ENCODE measurements at regions not wholly inside any gene's neighbourhood (a gene's known extent, or its start where the extent isn't known, plus 50 kb on each side); places are given as distances from the start of the nearest gene placed in this dataset.
A peak's percentile ranks its signal among the peaks of the same experiment; 100 is the strongest.

DNA sequence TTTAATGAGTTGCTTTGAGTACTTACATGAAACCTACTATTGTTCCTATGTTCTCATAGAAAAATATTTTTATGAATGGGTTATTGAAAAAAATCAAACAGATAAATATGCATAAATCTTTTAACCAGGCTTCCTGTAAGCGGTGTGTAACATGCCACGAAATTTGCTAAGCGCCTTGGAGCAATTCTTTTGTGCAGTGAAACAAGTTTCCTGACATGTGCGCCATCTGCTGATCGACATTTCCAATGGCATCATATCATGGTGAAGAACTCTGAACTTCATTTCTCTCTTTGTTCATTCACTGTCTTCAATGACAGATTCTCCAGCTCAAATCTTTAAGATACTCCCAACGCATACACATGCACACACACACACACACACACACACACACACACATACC, 145.6 kb upstream of the NAV3 start:
- peak; percentile 89 for DNase-seq
- Histone ChIP-seq H3K36me3 (ENCODE audit: control insufficient read depth, insufficient read depth, low read length) (no peaks in the 10 kb centered on the region), H3K27ac (ENCODE audit: low read length) (no peak overlapping the region), H3K9me3 (replicated peaks; ENCODE audit: control insufficient read depth, low read depth, low read length) (no peaks in the 10 kb centered on the region), H3K4me1 (ENCODE audit: control insufficient read depth, insufficient read depth, low read length) (no peaks in the 10 kb centered on the region), H3K27me3 (ENCODE audit: control insufficient read depth, insufficient read depth, low read length) (no peaks in the 10 kb centered on the region), H3K4me3 (ENCODE audit: low read length) (no peak overlapping the region)
- WGBS (ENCODE audit: insufficient coverage): 5% methylated on average over 6 of the region's 6 CpGs

- no peak for DNase-seq
- no peak overlapping the region for H3K27ac ChIP-seq (ENCODE audit: low read length)
- H3K9me3 ChIP-seq (replicated peaks; ENCODE audit: control insufficient read depth, low read depth, low read length): no peaks in the 10 kb centered on the region
- no peaks in the 10 kb centered on the region for H3K27me3 ChIP-seq (ENCODE audit: control insufficient read depth, insufficient read depth, low read length)
- H3K4me1 ChIP-seq (ENCODE audit: control insufficient read depth, insufficient read depth, low read length): no peaks in the 10 kb centered on the region
- H3K4me3 ChIP-seq (ENCODE audit: low read length): no peak overlapping the region
- H3K36me3 ChIP-seq (ENCODE audit: control insufficient read depth, insufficient read depth, low read length): no peaks in the 10 kb centered on the region
These were observed 148.2 kb upstream of the NAV3 start for GRCh38 chr12:77682488-77682887.

- Histone ChIP-seq H3K9me3 (replicated peaks; ENCODE audit: control insufficient read depth, low read depth, low read length) (no peaks in the 10 kb centered on the region), H3K27me3 (ENCODE audit: control insufficient read depth, insufficient read depth, low read length) (no peaks in the 10 kb centered on the region), H3K27ac (ENCODE audit: low read length) (no peak overlapping the region), H3K36me3 (ENCODE audit: control insufficient read depth, insufficient read depth, low read length) (no peaks in the 10 kb centered on the region), H3K4me3 (ENCODE audit: low read length) (no peak overlapping the region), H3K4me1 (ENCODE audit: control insufficient read depth, insufficient read depth, low read length) (no peaks in the 10 kb centered on the region)
- 100% methylated on average over 1 of the region's 2 CpGs for WGBS (ENCODE audit: insufficient coverage)
- DNase-seq: no peak
These were observed 149.0 kb upstream of the NAV3 start for GRCh38 chr12:77681726-77682125.

- WGBS (ENCODE audit: insufficient coverage): 96% methylated on average over 8 of the region's 8 CpGs
- Histone ChIP-seq H3K36me3 (ENCODE audit: control insufficient read depth, insufficient read depth, low read length) (no peaks in the 10 kb centered on the region), H3K27ac (ENCODE audit: low read length) (no peak overlapping the region), H3K27me3 (ENCODE audit: control insufficient read depth, insufficient read depth, low read length) (no peaks in the 10 kb centered on the region), H3K4me3 (ENCODE audit: low read length) (no peak overlapping the region), H3K9me3 (replicated peaks; ENCODE audit: control insufficient read depth, low read depth, low read length) (no peaks in the 10 kb centered on the region), H3K4me1 (ENCODE audit: control insufficient read depth, insufficient read depth, low read length) (no peaks in the 10 kb centered on the region)
- DNase-seq: no peak
These were observed 151.0 kb upstream of the NAV3 start for GRCh38 chr12:77679686-77680085.

DNA sequence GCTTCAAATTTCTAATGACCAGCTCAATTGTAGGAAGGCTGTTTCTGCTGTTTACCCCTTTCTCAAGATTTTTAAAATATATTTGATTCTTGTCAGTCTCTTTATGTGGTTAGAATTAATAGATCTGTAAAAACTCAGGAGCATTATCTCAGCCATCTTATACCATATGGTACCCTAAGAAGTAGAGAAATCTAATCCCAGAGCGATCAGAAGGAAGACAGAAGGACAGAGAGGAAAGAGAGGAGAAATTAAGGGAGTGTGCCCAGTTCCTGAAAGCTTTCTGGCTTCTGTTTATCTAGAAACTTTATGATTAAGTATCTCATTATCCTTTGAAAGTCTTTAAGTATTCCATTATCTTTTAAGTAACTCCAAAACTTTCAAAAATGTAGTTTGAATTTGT, 152.1 kb upstream of the NAV3 start:
- no peaks in the 10 kb centered on the region for H3K4me1 ChIP-seq (ENCODE audit: control insufficient read depth, insufficient read depth, low read length)
- H3K27me3 ChIP-seq (ENCODE audit: control insufficient read depth, insufficient read depth, low read length): no peaks in the 10 kb centered on the region
- no peak overlapping the region for H3K4me3 ChIP-seq (ENCODE audit: low read length)
- WGBS (ENCODE audit: insufficient coverage): no CpG with 5 or more reads among the region's 1 CpG
- H3K9me3 ChIP-seq (replicated peaks; ENCODE audit: control insufficient read depth, low read depth, low read length): no peaks in the 10 kb centered on the region
- no peak overlapping the region for H3K27ac ChIP-seq (ENCODE audit: low read length)
- no peaks in the 10 kb centered on the region for H3K36me3 ChIP-seq (ENCODE audit: control insufficient read depth, insufficient read depth, low read length)
- DNase-seq: no peak

- Histone ChIP-seq H3K27ac (ENCODE audit: low read length) (no peak overlapping the region), H3K9me3 (replicated peaks; ENCODE audit: control insufficient read depth, low read depth, low read length) (no peaks in the 10 kb centered on the region), H3K4me1 (ENCODE audit: control insufficient read depth, insufficient read depth, low read length) (no peaks in the 10 kb centered on the region), H3K27me3 (ENCODE audit: control insufficient read depth, insufficient read depth, low read length) (no peaks in the 10 kb centered on the region), H3K4me3 (ENCODE audit: low read length) (no peak overlapping the region), H3K36me3 (ENCODE audit: control insufficient read depth, insufficient read depth, low read length) (no peaks in the 10 kb centered on the region)
- WGBS (ENCODE audit: insufficient coverage): 89% methylated on average over 4 of the region's 6 CpGs
- no peak for DNase-seq
These were observed 163.6 kb upstream of the NAV3 start for GRCh38 chr12:77667101-77667500.

- Histone ChIP-seq H3K27me3 (ENCODE audit: control insufficient read depth, insufficient read depth, low read length) (no peaks in the 10 kb centered on the region), H3K36me3 (ENCODE audit: control insufficient read depth, insufficient read depth, low read length) (no peaks in the 10 kb centered on the region), H3K4me1 (ENCODE audit: control insufficient read depth, insufficient read depth, low read length) (no peaks in the 10 kb centered on the region), H3K27ac (ENCODE audit: low read length) (no peak overlapping the region), H3K4me3 (ENCODE audit: low read length) (no peak overlapping the region), H3K9me3 (replicated peaks; ENCODE audit: control insufficient read depth, low read depth, low read length) (no peaks in the 10 kb centered on the region)
- DNase-seq: peak; percentile 45
These were observed 182.0 kb upstream of the NAV3 start for GRCh38 chr12:77648716-77649115.

DNA sequence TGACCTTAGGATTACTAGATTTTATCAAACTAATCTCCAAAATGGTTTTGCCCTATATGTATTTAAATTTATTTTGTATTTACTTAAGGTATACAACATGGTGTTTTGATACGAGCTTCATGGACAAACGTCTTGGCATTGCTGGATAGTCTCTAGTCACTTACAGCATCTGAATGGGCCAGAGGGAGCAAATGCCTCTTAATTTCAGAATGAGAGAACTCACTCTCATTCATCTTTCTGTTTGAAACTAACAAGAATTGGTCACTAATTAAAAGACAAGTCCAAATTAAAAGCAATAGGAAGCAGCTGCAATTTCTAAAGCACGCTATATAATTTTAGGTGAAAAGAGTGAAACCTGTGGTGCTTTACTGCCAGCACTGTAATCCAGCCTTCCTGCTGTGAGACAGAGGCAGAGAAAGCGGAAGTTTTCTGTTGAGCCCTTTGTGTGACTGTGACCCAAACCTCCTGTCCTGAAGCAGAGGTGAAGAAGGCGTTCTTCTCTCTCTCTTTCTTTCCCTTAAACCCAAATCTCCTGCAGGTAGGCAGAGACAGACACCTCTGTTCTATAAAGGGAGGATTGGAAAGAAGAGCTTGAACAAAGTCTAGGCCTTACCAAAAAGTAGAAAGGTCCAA, 184.6 kb upstream of the NAV3 start:
- Histone ChIP-seq H3K4me1 (ENCODE audit: control insufficient read depth, insufficient read depth, low read length) (no peaks in the 10 kb centered on the region), H3K9me3 (replicated peaks; ENCODE audit: control insufficient read depth, low read depth, low read length) (no peaks in the 10 kb centered on the region), H3K27ac (ENCODE audit: low read length) (no peak overlapping the region), H3K36me3 (ENCODE audit: control insufficient read depth, insufficient read depth, low read length) (no peaks in the 10 kb centered on the region), H3K27me3 (ENCODE audit: control insufficient read depth, insufficient read depth, low read length) (no peaks in the 10 kb centered on the region), H3K4me3 (ENCODE audit: low read length) (no peak overlapping the region)
- WGBS (ENCODE audit: insufficient coverage): no CpG with 5 or more reads among the region's 5 CpGs
- DNase-seq: no peak

DNA sequence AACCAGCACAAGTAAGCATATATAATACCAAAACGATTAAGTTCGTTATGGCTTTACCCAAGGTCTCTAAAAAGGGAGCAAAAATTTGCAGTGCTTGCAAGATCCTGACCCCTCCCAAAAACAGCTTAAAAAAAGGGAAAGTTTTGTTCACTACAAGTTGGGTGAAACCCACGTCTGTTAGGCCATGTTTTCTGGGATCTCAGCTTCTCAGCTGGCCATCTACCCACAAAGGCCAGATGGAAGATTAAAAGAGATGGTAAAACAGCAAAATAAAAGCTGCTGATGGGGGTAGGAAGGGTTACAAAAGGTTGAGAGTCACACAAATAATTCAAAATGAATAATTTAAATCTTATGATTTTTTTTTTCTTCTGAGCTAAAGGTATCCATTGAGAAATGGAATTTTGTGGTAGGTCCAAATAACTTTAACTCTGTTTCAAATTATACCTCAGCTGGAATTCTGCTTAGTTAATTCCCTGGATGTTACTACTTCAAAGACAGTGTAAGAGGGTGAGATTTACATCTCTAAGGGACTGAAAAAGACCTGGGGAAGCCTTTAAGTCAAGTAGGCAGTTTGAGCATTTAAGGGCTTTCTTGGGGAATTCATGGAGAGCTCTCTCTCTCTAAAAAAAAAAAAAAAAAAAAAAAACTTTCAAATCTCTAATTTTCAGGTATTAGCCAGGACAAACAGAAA, 185.6 kb upstream of the NAV3 start:
- H3K27me3 ChIP-seq (ENCODE audit: control insufficient read depth, insufficient read depth, low read length): no peaks in the 10 kb centered on the region
- H3K4me1 ChIP-seq (ENCODE audit: control insufficient read depth, insufficient read depth, low read length): no peaks in the 10 kb centered on the region
- no CpG with 5 or more reads among the region's 3 CpGs for WGBS (ENCODE audit: insufficient coverage)
- no peak overlapping the region for H3K4me3 ChIP-seq (ENCODE audit: low read length)
- no peaks in the 10 kb centered on the region for H3K36me3 ChIP-seq (ENCODE audit: control insufficient read depth, insufficient read depth, low read length)
- H3K27ac ChIP-seq (ENCODE audit: low read length): no peak overlapping the region
- no peak for DNase-seq
- H3K9me3 ChIP-seq (replicated peaks; ENCODE audit: control insufficient read depth, low read depth, low read length): no peaks in the 10 kb centered on the region

DNA sequence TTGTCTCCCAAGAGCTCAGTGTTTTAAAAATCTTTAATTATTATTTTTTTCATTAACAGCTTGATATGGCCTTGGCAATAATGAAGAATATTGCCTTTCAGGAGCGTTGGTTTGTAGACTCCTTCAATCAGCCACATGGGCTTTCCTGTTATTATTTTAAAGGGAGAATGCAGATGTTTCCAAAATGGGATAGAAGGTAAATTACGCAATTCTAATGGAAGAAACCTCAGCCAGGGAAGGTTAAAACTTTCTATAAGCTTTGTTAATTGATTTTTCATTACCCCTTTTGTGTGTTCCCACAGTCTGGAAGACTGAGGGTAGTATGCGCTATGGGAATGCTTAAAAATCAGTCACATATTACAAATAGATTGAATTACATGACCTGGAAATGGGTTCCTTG, 188.4 kb upstream of the NAV3 start:
- Histone ChIP-seq H3K27ac (ENCODE audit: low read length) (no peak overlapping the region), H3K4me1 (ENCODE audit: control insufficient read depth, insufficient read depth, low read length) (no peaks in the 10 kb centered on the region), H3K36me3 (ENCODE audit: control insufficient read depth, insufficient read depth, low read length) (no peaks in the 10 kb centered on the region), H3K27me3 (ENCODE audit: control insufficient read depth, insufficient read depth, low read length) (no peaks in the 10 kb centered on the region), H3K9me3 (replicated peaks; ENCODE audit: control insufficient read depth, low read depth, low read length) (no peaks in the 10 kb centered on the region), H3K4me3 (ENCODE audit: low read length) (no peak overlapping the region)
- no peak for DNase-seq
- WGBS (ENCODE audit: insufficient coverage): no CpG with 5 or more reads among the region's 3 CpGs

DNA sequence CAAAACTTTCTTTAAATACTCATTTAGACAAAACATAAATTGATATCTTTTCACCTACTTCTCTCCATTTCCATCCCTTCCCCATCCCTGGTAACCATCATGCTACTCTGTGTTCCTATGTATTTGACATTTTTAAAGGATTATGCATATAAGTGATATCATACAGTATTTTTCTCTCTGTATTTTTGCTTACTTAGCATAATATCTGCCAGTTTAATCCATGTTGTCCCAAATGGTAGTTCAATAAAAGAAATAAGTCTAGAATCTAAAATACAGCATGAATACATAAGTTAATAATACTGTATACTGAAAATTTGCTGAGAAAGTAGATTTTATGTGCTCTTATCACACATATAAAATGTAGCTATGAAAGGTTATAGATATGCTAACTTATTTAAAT, 190.3 kb upstream of the NAV3 start:
- Histone ChIP-seq H3K27ac (ENCODE audit: low read length) (no peak overlapping the region), H3K4me3 (ENCODE audit: low read length) (no peak overlapping the region), H3K9me3 (replicated peaks; ENCODE audit: control insufficient read depth, low read depth, low read length) (no peaks in the 10 kb centered on the region), H3K27me3 (ENCODE audit: control insufficient read depth, insufficient read depth, low read length) (no peaks in the 10 kb centered on the region), H3K4me1 (ENCODE audit: control insufficient read depth, insufficient read depth, low read length) (no peaks in the 10 kb centered on the region), H3K36me3 (ENCODE audit: control insufficient read depth, insufficient read depth, low read length) (no peaks in the 10 kb centered on the region)
- no peak for DNase-seq

All from muscle of leg (tissue), 3 donors.